PC-9 (cell line): ENCODE measurements at regions not wholly inside any gene's neighbourhood (a gene's known extent, or its start where the extent isn't known, plus 50 kb on each side); places are given as distances from the start of the nearest gene placed in this dataset.

ENCODE experiments used
- CTCF ChIP-seq: fragments of 200-600 bp; sonication (generic); conservative IDR thresholded peaks from 2 replicates; pipeline ENCODE4 v1.6.1; 2017; ENCODE audit warnings: mixed run types, antibody characterized with exemption, mild to moderate bottlenecking, moderate library complexity
- EZH2 ChIP-seq: fragments of 200-600 bp; sonication (generic); IDR thresholded peaks from 2 replicates; pipeline ENCODE4 v1.8.0; 2017; ENCODE audit warnings: antibody characterized with exemption, low read depth

GRCh38 chr1:192476802-192477298, 98.7 kb upstream of the RGS1 start:
- TF ChIP-seq CTCF (no peak), EZH2 (no peak)
